ENCODE measurements at regions not wholly inside any gene's neighbourhood (a gene's known extent, or its start where the extent isn't known, plus 50 kb on each side); places are given as distances from the start of the nearest gene placed in this dataset.

GRCh38 chr14:49971156-49972130, 78.6 kb downstream of the ARF6 start:
- TF ChIP-seq CTCF (IDR thresholded peaks at IDR 0.05; ENCODE audit: low read depth, low read length): no peak
- H3K4me3 ChIP-seq (ENCODE audit: low read depth, low read length): peak overlapping the region; percentile 53

- no peak for TF ChIP-seq CTCF (IDR thresholded peaks at IDR 0.05; ENCODE audit: low read depth, low read length)
- peak overlapping the region; percentile 53 for H3K4me3 ChIP-seq (ENCODE audit: low read depth, low read length)
Observed at GRCh38 chr14:49972131-49972671, 79.3 kb downstream of the ARF6 start.

GRCh38 chr14:49972823-49973222, 79.9 kb downstream of the ARF6 start:
- no peak for TF ChIP-seq CTCF (IDR thresholded peaks at IDR 0.05; ENCODE audit: low read depth, low read length)
- H3K4me3 ChIP-seq (ENCODE audit: low read depth, low read length): peak overlapping the region; percentile 53

- TF ChIP-seq CTCF (IDR thresholded peaks at IDR 0.05; ENCODE audit: low read depth, low read length): no peak
- no peak overlapping the region for H3K4me3 ChIP-seq (ENCODE audit: low read depth, low read length)
Observed at GRCh38 chr14:49975276-49975675, 82.4 kb downstream of the ARF6 start.

GRCh38 chr14:49975799-49976198, 82.9 kb downstream of the ARF6 start:
- H3K4me3 ChIP-seq (ENCODE audit: low read depth, low read length): no peak overlapping the region
- no peak for TF ChIP-seq CTCF (IDR thresholded peaks at IDR 0.05; ENCODE audit: low read depth, low read length)

GRCh38 chr14:49977126-49977841, 84.4 kb downstream of the ARF6 start:
- H3K4me3 ChIP-seq (ENCODE audit: low read depth, low read length): no peak overlapping the region
- TF ChIP-seq CTCF (IDR thresholded peaks at IDR 0.05; ENCODE audit: low read depth, low read length): no peak

All from WI38 (cell line).